GM12878 (cell line): ENCODE measurements at regions not wholly inside any gene's neighbourhood (a gene's known extent, or its start where the extent isn't known, plus 50 kb on each side); places are given as distances from the start of the nearest gene placed in this dataset.

Source experiments
- ATAC-seq: fragments of 200-7000 bp; cut with Tn5 transposase; 3 replicates; pipeline ENCODE4 v1.9.1; 2020; ENCODE audit warnings: mild to moderate bottlenecking, moderate library complexity
- BruUV-seq: library from RNA; stranded (reverse); fragments of 400-500 nt; replicated peaks from 2 replicates; lab custom pipeline; 2021; lab: Mats Ljungman, UMichigan
- CTCF ChIA-PET: fragments of 300-600 bp; sonication (Branson Sonifier 250); formaldehyde crosslinking; extraction: SDS; loops from one replicate; lab custom pipeline; 2021; ENCODE audit warnings: inconsistent platforms; lab: Yijun Ruan, JAX
- POLR2A ChIA-PET: fragments of 350-600 bp; formaldehyde crosslinking; extraction: SDS; loops from one replicate; lab custom pipeline; 2021; ENCODE audit warnings: inconsistent platforms; lab: Charles Lee
- RAD21 ChIA-PET: fragments of 300-600 bp; sonication (Branson Sonifier 250); formaldehyde crosslinking; loops from one replicate; lab custom pipeline; 2023; ENCODE audit warnings: antibody characterized with exemption; ENCODE audit not compliant: unreplicated experiment; lab: Charles Lee
- SMC1A ChIA-PET: fragments of 300-600 bp; sonication (Branson Sonifier 250); formaldehyde crosslinking; loops from one replicate; lab custom pipeline; 2023; ENCODE audit not compliant: unreplicated experiment, uncharacterized antibody; lab: Charles Lee
- DNase-seq: peaks from one replicate; pipeline ENCODE4 v3.0.0-alpha.2; 2011; ENCODE audit warnings: low read depth, low spot score
- FAIRE-seq: peaks from 3 replicates; lab custom pipeline; 2011; peaks lifted over from hg19 to GRCh38; lab: Jason Lieb, UNC
- H2AFZ ChIP-seq: 2 replicates; pipeline ENCODE4 v1.6.0; 2011; ENCODE audit warnings: low read depth, low read length, control low read depth; ENCODE audit not compliant: control insufficient read depth
- H3K27ac ChIP-seq: 2 replicates; pipeline ENCODE4 v1.5.1; 2011; ENCODE audit warnings: control low read depth; ENCODE audit not compliant: control insufficient read depth, insufficient read depth
- H3K27me3 ChIP-seq, 2 experiments: replicated peaks in 1 of 2; 2 replicates each; pipeline versions ENCODE4 v1.6.0 to v1.6.1; 2011; ENCODE audit warnings: low read length in 1 of 2; ENCODE audit not compliant: control insufficient read depth in 2 of 2, insufficient read depth in 2 of 2
- H3K36me3 ChIP-seq, 2 experiments: 2 replicates each; pipeline ENCODE4 v1.5.1; 2011; ENCODE audit warnings: low read length in 1 of 2; ENCODE audit not compliant: control insufficient read depth in 2 of 2, insufficient read depth in 2 of 2
- H3K4me1 ChIP-seq: 2 replicates; pipeline ENCODE4 v1.6.1; 2011; ENCODE audit warnings: mild to moderate bottlenecking, low read length, moderate library complexity, mixed read lengths; ENCODE audit not compliant: control insufficient read depth, insufficient read depth
- H3K4me2 ChIP-seq: 2 replicates; pipeline ENCODE4 v1.6.0; 2011; ENCODE audit warnings: control low read depth; ENCODE audit not compliant: control insufficient read depth, insufficient read depth
- H3K4me3 ChIP-seq: fragments of 200-600 bp; sonication (generic); 2 replicates; pipeline ENCODE4 v1.5.1; 2016
- H3K79me2 ChIP-seq: 2 replicates; pipeline ENCODE4 v1.6.0; 2011; ENCODE audit warnings: low read length; ENCODE audit not compliant: control insufficient read depth, insufficient read depth
- H3K9ac ChIP-seq: 2 replicates; pipeline ENCODE4 v1.8.0; 2011; ENCODE audit warnings: low read length, control low read depth, mixed read lengths; ENCODE audit not compliant: control insufficient read depth, insufficient read depth
- H3K9me3 ChIP-seq: replicated peaks from 3 replicates; pipeline ENCODE4 v1.5.1; 2011; ENCODE audit warnings: mild to moderate bottlenecking, low read length; ENCODE audit not compliant: control insufficient read depth, insufficient read depth
- H4K20me1 ChIP-seq: 2 replicates; pipeline ENCODE4 v1.6.0; 2011; ENCODE audit not compliant: control insufficient read depth, insufficient read depth
- ATF2 ChIP-seq: IDR thresholded peaks from 2 replicates; pipeline ENCODE4 v1.6.1; 2012; ENCODE audit warnings: low read length, inconsistent platforms
- BMI1 ChIP-seq: fragments of 450-650 bp; IDR thresholded peaks from 2 replicates; pipeline ENCODE4 v1.6.1; 2016; ENCODE audit warnings: mild to moderate bottlenecking, moderate library complexity, borderline replicate concordance
- CBX5 ChIP-seq: sonication (generic); IDR thresholded peaks from 2 replicates; pipeline ENCODE4 v1.6.1; 2016; ENCODE audit warnings: low read depth, moderate library complexity, mild to moderate bottlenecking, inconsistent platforms
- GATAD2B ChIP-seq: fragments of 450-650 bp; conservative IDR thresholded peaks from 2 replicates; pipeline ENCODE4 v1.6.1; 2017; ENCODE audit warnings: low read depth, mild to moderate bottlenecking, moderate library complexity
- PBX3 ChIP-seq: IDR thresholded peaks from 2 replicates; pipeline ENCODE4 v1.6.1; 2011; ENCODE audit warnings: mild to moderate bottlenecking, low read depth, low read length, moderate library complexity; ENCODE audit not compliant: insufficient replicate concordance
- RCOR1 ChIP-seq: conservative IDR thresholded peaks from 2 replicates; pipeline ENCODE4 v1.6.1; 2012; ENCODE audit warnings: low read depth, low read length, improper control_type of control experiment
- RELA ChIP-seq: fragments of 450-650 bp; IDR thresholded peaks from 2 replicates; pipeline ENCODE4 v1.8.0; 2014; ENCODE audit warnings: borderline replicate concordance; ENCODE audit not compliant: partially characterized antibody
- RUNX3 ChIP-seq: IDR thresholded peaks from 2 replicates; pipeline ENCODE4 v1.6.1; 2012; ENCODE audit warnings: low read length, inconsistent platforms
- SMAD1 ChIP-seq: fragments of 450-650 bp; IDR thresholded peaks from 2 replicates; pipeline ENCODE4 v1.6.1; 2018; ENCODE audit warnings: mild to moderate bottlenecking, low read depth; ENCODE audit not compliant: partially characterized antibody
- SRF ChIP-seq, 2 experiments: IDR thresholded peaks; 2 replicates each; pipeline ENCODE4 v1.6.1; 2011; ENCODE audit warnings: low read depth in 2 of 2, low read length in 2 of 2, mild to moderate bottlenecking in 1 of 2, moderate library complexity in 1 of 2
- SUZ12 ChIP-seq: fragments of 200-600 bp; sonication (generic); IDR thresholded peaks from one replicate; pipeline ENCODE4 v1.6.1; 2018; ENCODE audit warnings: antibody characterized with exemption, mild to moderate bottlenecking; ENCODE audit not compliant: unreplicated experiment
- TARDBP ChIP-seq: IDR thresholded peaks from 2 replicates; pipeline ENCODE4 v1.6.1; 2016; ENCODE audit warnings: borderline replicate concordance
- WGBS: methylation state at CpG from one replicate; pipeline ENCODE4 v1.1.6; 2016; ENCODE audit warnings: low lambda C conversion rate; ENCODE audit not compliant: insufficient replicate concordance, insufficient coverage; ENCODE audit errors: missing lambda C conversion rate; 5-methylcytosine and 5-hydroxymethylcytosine counted together
- in situ Hi-C: fragments of 300-500 bp; cut with MboI; formaldehyde crosslinking; loops from 9 replicates; pipeline ENCODE4 v1.14.3; 2018; ENCODE audit warnings: mixed read lengths
- intact Hi-C: fragments of 100-400 bp; cut with micrococcal nuclease; formaldehyde crosslinking; loops from one replicate; pipeline ENCODE4 v1.14.2; 2022; ENCODE audit not compliant: unreplicated experiment
- TF ChIP-seq, protein P1 (sequence below), 3 experiments: IDR thresholded peaks in 2 of 3; conservative IDR thresholded peaks in 1 of 3; 2 replicates each; pipeline ENCODE4 v1.5.1; 2011; ENCODE audit warnings: low read depth in 3 of 3, low read length in 3 of 3, mild to moderate bottlenecking in 3 of 3, control low read depth in 2 of 3, moderate library complexity in 2 of 3, inconsistent platforms in 1 of 3, mixed read lengths in 1 of 3; ENCODE audit not compliant: control insufficient read depth in 2 of 3, insufficient read depth in 1 of 3; ENCODE audit errors: extremely low read depth in 1 of 3
- TF ChIP-seq, protein P2 (sequence below): IDR thresholded peaks from 2 replicates; pipeline ENCODE4 v1.6.1; 2011; ENCODE audit warnings: borderline replicate concordance, low read depth, mild to moderate bottlenecking, moderate library complexity, mixed read lengths, low read length; ENCODE audit not compliant: insufficient read depth; ENCODE audit errors: extremely low read length

- POLR2A ChIA-PET = no interaction called here
- no peaks in the 10 kb centered on the region for H3K79me2 ChIP-seq
- DNase-seq (no peak), ATAC-seq (no peak), FAIRE-seq (no peak)
- no peaks in the 10 kb centered on the region for H3K36me3 ChIP-seq
- H3K4me2 ChIP-seq = no peak overlapping the region
- 32% methylated on average over 5 of the region's 7 CpGs for WGBS
- RAD21 ChIA-PET = no interaction called here
- intact Hi-C loops = no loop called here
- H3K9ac ChIP-seq = no peak overlapping the region
- H4K20me1 ChIP-seq = no peaks in the 10 kb centered on the region
- H2AFZ ChIP-seq = no peak overlapping the region
- no peaks in the 10 kb centered on the region for H3K27me3 ChIP-seq
- no peaks in the 10 kb centered on the region for H3K4me1 ChIP-seq
- no peaks in the 10 kb centered on the region; the same call in 2 of the 3 replicates for H3K9me3 ChIP-seq
- TF ChIP-seq, protein P1, sequence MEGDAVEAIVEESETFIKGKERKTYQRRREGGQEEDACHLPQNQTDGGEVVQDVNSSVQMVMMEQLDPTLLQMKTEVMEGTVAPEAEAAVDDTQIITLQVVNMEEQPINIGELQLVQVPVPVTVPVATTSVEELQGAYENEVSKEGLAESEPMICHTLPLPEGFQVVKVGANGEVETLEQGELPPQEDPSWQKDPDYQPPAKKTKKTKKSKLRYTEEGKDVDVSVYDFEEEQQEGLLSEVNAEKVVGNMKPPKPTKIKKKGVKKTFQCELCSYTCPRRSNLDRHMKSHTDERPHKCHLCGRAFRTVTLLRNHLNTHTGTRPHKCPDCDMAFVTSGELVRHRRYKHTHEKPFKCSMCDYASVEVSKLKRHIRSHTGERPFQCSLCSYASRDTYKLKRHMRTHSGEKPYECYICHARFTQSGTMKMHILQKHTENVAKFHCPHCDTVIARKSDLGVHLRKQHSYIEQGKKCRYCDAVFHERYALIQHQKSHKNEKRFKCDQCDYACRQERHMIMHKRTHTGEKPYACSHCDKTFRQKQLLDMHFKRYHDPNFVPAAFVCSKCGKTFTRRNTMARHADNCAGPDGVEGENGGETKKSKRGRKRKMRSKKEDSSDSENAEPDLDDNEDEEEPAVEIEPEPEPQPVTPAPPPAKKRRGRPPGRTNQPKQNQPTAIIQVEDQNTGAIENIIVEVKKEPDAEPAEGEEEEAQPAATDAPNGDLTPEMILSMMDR (IDR thresholded peaks at IDR 0.05 in 2 of 3, conservative IDR thresholded peaks at IDR 0.05 in 1 of 3; ENCODE audit: control insufficient read depth in 2 of 3, extremely low read depth in 1 of 3, insufficient read depth in 1 of 3, low read depth in 3 of 3, low read length in 3 of 3) = no peak
- TF ChIP-seq RUNX3 (no peak), CBX5 (no peak), TARDBP (no peak), RCOR1 (no peak), SRF (IDR thresholded peaks at IDR 0.05; ENCODE audit: low read depth in 2 of 2, low read length in 2 of 2) (no peak), BMI1 (no peak), PBX3 (no peak), SMAD1 (no peak), ATF2 (no peak), GATAD2B (no peak), SUZ12 (no peak), RELA (no peak)
- TF ChIP-seq, protein P2, sequence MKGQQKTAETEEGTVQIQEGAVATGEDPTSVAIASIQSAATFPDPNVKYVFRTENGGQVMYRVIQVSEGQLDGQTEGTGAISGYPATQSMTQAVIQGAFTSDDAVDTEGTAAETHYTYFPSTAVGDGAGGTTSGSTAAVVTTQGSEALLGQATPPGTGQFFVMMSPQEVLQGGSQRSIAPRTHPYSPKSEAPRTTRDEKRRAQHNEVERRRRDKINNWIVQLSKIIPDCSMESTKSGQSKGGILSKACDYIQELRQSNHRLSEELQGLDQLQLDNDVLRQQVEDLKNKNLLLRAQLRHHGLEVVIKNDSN = no peak
- TF ChIP-seq, all 136 proteins: peak for 0
- no peak overlapping the region for H3K27ac ChIP-seq
- SMC1A ChIA-PET = interaction anchor here (1.0 kb wide), 1 partner anchor 167 kb away, joined by 4 read pairs; no protein-coding TSS in a partner anchor
- no peak overlapping the region for H3K4me3 ChIP-seq
- CTCF ChIA-PET = interaction anchor here (0.6 kb wide), 1 partner anchor 540 kb away, joined by 3 read pairs; no protein-coding TSS in a partner anchor
- no TSS peak for BruUV-seq
- in situ Hi-C loops = no loop called here
Observed at GRCh38 chr6:169998457-169998856, 247.0 kb downstream of the ERMARD start.
